Smooth muscle cell (in vitro differentiated cells): ENCODE measurements at regions not wholly inside any gene's neighbourhood (a gene's known extent, or its start where the extent isn't known, plus 50 kb on each side); places are given as distances from the start of the nearest gene placed in this dataset.

Source experiments
- DNase-seq: peaks from one replicate; lab custom pipeline; 2025; ENCODE audit not compliant: unreplicated experiment; lab: John Stamatoyannopoulos, UW
- H2AFZ ChIP-seq: fragments of 200-600 bp; sonication (generic); 2 replicates; pipeline ENCODE4 v1.6.0; 2016; ENCODE audit warnings: antibody characterized with exemption, low read depth, mild to moderate bottlenecking
- H3F3A ChIP-seq: fragments of 200-600 bp; sonication (generic); 2 replicates; pipeline ENCODE4 v1.6.0; 2017; ENCODE audit warnings: antibody characterized with exemption, low read depth
- H3K27ac ChIP-seq: fragments of 200-600 bp; sonication (generic); 2 replicates; pipeline ENCODE4 v1.5.1; 2016; ENCODE audit warnings: low read depth, mild to moderate bottlenecking
- H3K27me3 ChIP-seq: fragments of 200-600 bp; sonication (generic); 2 replicates; pipeline ENCODE4 v1.6.1; 2016; ENCODE audit warnings: low read depth, mild to moderate bottlenecking
- H3K36me3 ChIP-seq: fragments of 200-600 bp; sonication (generic); 2 replicates; pipeline ENCODE4 v1.5.1; 2016; ENCODE audit warnings: low read depth
- H3K4me1 ChIP-seq: fragments of 200-600 bp; sonication (generic); 2 replicates; pipeline ENCODE4 v1.5.1; 2016; ENCODE audit warnings: low read depth
- H3K4me2 ChIP-seq: fragments of 200-600 bp; sonication (generic); 2 replicates; pipeline ENCODE4 v1.6.0; 2016; ENCODE audit warnings: mild to moderate bottlenecking
- H3K4me3 ChIP-seq: fragments of 200-600 bp; sonication (generic); 2 replicates; pipeline ENCODE4 v1.5.1; 2016; ENCODE audit warnings: mild to moderate bottlenecking
- H3K79me2 ChIP-seq: fragments of 200-600 bp; sonication (generic); 2 replicates; pipeline ENCODE4 v1.6.0; 2016; ENCODE audit warnings: low read depth, mild to moderate bottlenecking
- H3K9ac ChIP-seq: fragments of 200-600 bp; sonication (generic); 2 replicates; pipeline ENCODE4 v1.6.0; 2016; ENCODE audit warnings: low read depth
- H3K9me3 ChIP-seq: fragments of 200-600 bp; sonication (generic); replicated peaks from 2 replicates; pipeline ENCODE4 v1.5.1; 2016; ENCODE audit warnings: low read depth
- H4K20me1 ChIP-seq: fragments of 200-600 bp; sonication (generic); 2 replicates; pipeline ENCODE4 v1.6.0; 2016; ENCODE audit warnings: low read depth
- CTCF ChIP-seq: fragments of 200-600 bp; sonication (generic); IDR thresholded peaks from 2 replicates; pipeline ENCODE4 v1.5.1; 2017; ENCODE audit warnings: borderline replicate concordance, mild to moderate bottlenecking, antibody characterized with exemption; ENCODE audit not compliant: insufficient read depth, poor library complexity, severe bottlenecking
- WGBS: methylation state at CpG from one replicate; pipeline ENCODE4 v1.1.7; 2016; ENCODE audit warnings: low lambda C conversion rate; 5-methylcytosine and 5-hydroxymethylcytosine counted together

- no peak overlapping the region for H3K4me3 ChIP-seq
- no peaks in the 10 kb centered on the region for H3K4me1 ChIP-seq
- H3K27me3 ChIP-seq, result no peaks in the 10 kb centered on the region
- H4K20me1 ChIP-seq, result no peaks in the 10 kb centered on the region
- H3F3A ChIP-seq, result no peaks in the 10 kb centered on the region
- H3K27ac ChIP-seq, result no peak overlapping the region
- no peak for DNase-seq
- no peaks in the 10 kb centered on the region for H3K9me3 ChIP-seq
- no peak overlapping the region for H3K9ac ChIP-seq
- TF ChIP-seq CTCF, result no peak
- no peaks in the 10 kb centered on the region for H3K79me2 ChIP-seq
- 92% methylated on average over 4 of the region's 4 CpGs for WGBS
- H3K36me3 ChIP-seq, result no peaks in the 10 kb centered on the region
- no peak overlapping the region for H2AFZ ChIP-seq
- no peak overlapping the region for H3K4me2 ChIP-seq
Observed at GRCh38 chr12:126144603-126145002, 1079.4 kb downstream of the AACS start.

- no peaks in the 10 kb centered on the region for H3F3A ChIP-seq
- H3K9ac ChIP-seq, result no peak overlapping the region
- H4K20me1 ChIP-seq, result no peaks in the 10 kb centered on the region
- H3K36me3 ChIP-seq, result no peaks in the 10 kb centered on the region
- no peaks in the 10 kb centered on the region for H3K27me3 ChIP-seq
- no peak for TF ChIP-seq CTCF
- no peak overlapping the region for H3K27ac ChIP-seq
- no peak overlapping the region for H3K4me2 ChIP-seq
- H3K9me3 ChIP-seq, result no peaks in the 10 kb centered on the region
- no peaks in the 10 kb centered on the region for H3K79me2 ChIP-seq
- H3K4me1 ChIP-seq, result no peaks in the 10 kb centered on the region
- no peak overlapping the region for H3K4me3 ChIP-seq
- no peak overlapping the region for H2AFZ ChIP-seq
- WGBS, result 80% methylated on average over 1 of the region's 1 CpG
- no peak for DNase-seq
Observed at GRCh38 chr12:126147321-126147720, 1082.1 kb downstream of the AACS start.

- no peaks in the 10 kb centered on the region for H3K36me3 ChIP-seq
Observed at GRCh38 chr12:126156806-126157574, 1091.8 kb downstream of the AACS start.

More at GRCh38 chr12:126156806-126157574, 1091.8 kb downstream of the AACS start:
- Histone ChIP-seq H2AFZ (no peak overlapping the region), H3K27me3 (no peaks in the 10 kb centered on the region), H3K9me3 (no peaks in the 10 kb centered on the region), H3K9ac (no peak overlapping the region), H4K20me1 (no peaks in the 10 kb centered on the region), H3K4me2 (no peak overlapping the region), H3F3A (no peaks in the 10 kb centered on the region), H3K79me2 (no peaks in the 10 kb centered on the region), H3K27ac (no peak overlapping the region), H3K4me1 (no peaks in the 10 kb centered on the region), H3K4me3 (no peak overlapping the region)
- DNase-seq, result no peak
- no peak for TF ChIP-seq CTCF
- WGBS, result 79% methylated on average over 12 of the region's 12 CpGs
